Esophagus mucosa (tissue), 1 donor: ENCODE measurements at regions not wholly inside any gene's neighbourhood (a gene's known extent, or its start where the extent isn't known, plus 50 kb on each side); places are given as distances from the start of the nearest gene placed in this dataset.

ENCODE experiments used
- ATAC-seq: fragments of 200-7000 bp; cut with Tn5 transposase; one replicate; pipeline ENCODE4 v1.9.1; 2020
- donor health status: DM: yes; HTN: yes; CAD: no.

- ATAC-seq, result no peak
Observed at GRCh38 chr13:32914686-32915085, 101.5 kb upstream of the KL start.

DNA sequence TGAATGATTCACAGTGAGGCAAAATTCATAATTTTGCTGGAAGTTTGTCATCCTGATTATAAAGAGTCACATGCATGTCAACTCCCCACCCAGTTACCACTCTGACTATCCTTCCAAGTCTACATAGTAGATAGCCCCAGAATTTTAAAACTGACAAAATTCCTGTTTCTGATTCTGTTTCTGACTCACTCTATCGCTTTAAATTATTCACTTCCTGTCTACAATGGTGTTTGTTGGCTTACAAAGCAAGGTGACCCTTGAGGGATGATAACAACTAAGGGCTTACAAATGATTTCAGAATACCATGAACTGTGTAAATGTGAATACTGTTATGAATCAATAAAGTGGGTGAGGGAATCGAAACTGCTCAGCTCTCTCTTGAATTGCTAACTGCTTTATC is 98.7 kb upstream of the KL start:
- no peak for ATAC-seq

GRCh38 chr13:32923725-32924124 is 92.5 kb upstream of the KL start:
- ATAC-seq, result no peak

GRCh38 chr13:32924886-32925285 is 91.3 kb upstream of the KL start:
- ATAC-seq, result no peak

DNA sequence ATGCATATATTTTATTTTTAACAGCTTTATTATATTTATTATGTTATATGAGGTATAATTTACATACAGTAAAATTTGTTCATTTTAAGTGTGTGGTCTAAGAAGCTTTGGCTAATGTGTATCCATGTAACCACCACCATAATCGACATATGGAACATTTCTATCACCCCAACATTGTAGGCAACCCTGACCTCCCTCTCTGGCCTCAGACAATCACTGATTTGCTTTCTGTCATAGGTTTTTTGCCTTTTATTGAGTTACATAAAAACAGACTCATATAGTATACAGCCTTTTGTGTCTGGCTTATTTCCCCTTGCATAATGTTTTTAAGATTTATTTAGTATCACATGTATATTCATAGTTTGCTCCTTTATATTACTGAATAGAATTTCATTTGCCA is 90.7 kb upstream of the KL start:
- ATAC-seq, result no peak

GRCh38 chr13:32932376-32932775 is 83.8 kb upstream of the KL start:
- ATAC-seq, result no peak

DNA sequence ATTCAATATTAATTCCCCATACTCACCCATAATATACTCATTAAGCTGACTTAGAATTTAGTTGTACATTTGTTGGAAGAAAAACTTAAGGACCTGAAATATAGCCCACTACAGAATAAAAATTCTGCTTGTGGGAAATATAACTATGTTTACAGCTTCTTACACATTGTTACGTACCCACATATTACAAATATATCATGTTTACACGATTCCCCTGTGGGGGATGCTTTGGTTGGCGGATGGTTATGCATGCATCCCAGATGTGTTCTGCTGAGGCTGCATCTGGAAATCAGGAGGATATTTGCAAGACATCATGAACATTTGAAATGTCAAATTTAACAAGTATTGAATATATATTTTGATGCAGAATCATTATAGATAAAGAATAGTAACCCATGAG is 79.5 kb upstream of the KL start:
- ATAC-seq, result no peak

- no peak for ATAC-seq
Observed at GRCh38 chr13:32938314-32938713, 77.9 kb upstream of the KL start.

GRCh38 chr13:32938907-32939306 is 77.3 kb upstream of the KL start:
- ATAC-seq, result no peak

- ATAC-seq, result no peak
Observed at GRCh38 chr13:32940601-32941000, 75.6 kb upstream of the KL start.

DNA sequence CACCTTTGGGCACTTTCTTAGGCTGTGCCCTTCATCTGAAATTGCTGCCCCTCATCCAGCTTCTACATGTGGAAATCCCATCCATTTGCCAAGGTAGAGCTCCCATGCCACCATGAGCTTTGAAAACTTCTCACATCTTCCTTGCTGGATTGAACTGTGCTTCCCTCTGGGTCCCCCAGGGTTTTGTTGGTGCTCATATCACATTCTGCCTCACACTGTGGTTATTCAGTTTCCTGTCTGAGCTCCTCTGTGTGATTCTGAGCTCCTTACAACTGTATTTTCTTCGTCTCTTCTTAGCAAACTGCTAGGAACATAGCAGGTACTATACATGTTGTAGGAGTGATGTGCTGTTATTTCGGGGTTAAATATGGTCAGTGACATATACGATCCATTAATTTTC is 74.9 kb upstream of the KL start:
- no peak for ATAC-seq

DNA sequence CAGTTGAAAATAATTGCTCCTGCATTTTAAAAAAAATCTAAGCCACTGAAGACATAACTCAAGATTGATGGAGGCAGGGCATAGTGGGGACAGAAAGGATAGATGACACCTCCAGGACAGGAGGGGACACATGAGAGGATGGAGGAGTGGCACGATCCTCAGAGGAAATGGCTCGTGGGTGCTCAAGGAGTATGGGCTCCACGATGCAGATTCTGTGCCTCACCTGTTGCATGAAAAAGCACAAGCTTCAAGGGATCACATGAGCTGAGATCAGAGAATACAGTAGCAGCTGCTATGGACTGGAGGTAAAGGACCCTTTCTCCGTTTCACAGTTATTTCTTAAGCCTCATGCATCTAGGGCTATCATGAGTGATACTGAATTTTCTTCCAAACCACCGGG is 69.7 kb upstream of the KL start:
- no peak for ATAC-seq

- ATAC-seq, result no peak
Observed at GRCh38 chr13:32947411-32948276, 68.6 kb upstream of the KL start.

DNA sequence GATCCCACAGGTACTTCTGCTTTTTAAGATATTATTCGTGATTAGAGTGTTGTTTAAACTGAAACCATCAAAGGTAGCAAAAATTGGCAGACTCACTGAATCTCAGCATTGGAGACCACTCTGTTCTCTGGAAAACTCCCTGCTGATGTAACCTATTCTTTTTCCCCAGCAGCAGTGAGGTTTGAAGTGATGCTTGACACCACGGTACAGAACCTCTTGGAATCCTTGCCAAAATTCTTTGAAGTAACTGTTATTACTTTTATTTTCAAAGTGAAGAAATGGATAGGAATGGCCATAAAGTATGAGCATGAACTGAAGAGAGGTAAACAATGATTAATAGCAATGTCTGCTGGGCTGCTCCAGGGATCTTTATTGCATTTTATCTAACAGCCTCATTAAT is 66.4 kb upstream of the KL start:
- no peak for ATAC-seq

DNA sequence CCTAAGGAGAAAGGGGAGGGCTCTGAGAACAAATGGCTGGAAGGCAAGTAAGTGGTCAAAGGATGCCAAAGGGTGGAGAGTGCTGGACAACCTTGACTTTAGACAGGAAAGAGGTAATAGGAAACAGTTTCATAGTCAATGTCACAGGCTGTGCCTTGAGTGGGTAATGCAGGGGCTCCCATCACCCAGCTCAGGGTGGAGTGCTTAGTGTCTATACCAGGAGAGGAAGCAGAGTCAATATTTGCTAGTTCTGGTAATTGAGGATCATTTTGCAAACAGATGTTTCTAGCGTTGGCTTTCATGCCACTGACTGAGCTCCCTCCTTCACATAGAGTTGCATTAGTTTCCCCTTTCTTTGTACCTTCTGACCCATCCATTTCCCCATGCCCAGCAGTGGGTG is 64.6 kb upstream of the KL start:
- no peak for ATAC-seq

GRCh38 chr13:32955881-32956594 is 60.2 kb upstream of the KL start:
- ATAC-seq, result no peak

DNA sequence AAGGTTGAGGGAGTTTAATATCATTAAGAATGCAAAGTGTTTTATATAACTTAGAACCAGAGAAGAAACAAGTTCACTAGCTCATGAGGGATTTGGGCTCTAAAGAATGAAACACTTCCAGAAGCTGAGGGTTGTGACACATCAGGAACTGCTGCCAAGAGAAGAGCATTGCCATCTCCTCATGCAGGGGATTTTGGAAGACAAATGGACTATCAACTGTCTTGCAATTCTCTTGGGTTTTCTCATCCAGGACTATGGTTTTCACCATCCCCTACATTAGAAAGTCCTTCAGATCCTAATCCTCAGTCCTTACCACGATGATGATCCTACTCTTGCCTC is 59.7 kb upstream of the KL start:
- ATAC-seq, result no peak

DNA sequence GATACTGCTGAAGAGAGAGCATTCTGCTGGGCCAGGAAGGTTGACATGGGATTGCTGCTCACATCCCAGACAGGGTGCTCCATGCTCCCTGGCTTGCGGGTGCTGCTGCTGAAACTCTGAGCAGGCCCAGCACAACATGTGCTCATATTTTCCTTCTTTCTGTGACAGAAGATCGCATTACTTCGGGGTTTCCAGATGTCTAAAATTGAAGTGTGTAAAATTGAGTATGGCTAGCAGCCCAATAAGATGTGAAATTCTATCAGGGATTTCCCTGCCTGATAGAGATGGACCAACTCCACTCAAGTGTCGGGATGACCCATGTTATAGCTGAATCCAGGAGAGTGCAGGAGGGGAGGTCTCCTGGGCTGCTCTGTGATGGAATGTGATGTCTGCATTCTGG is 55.6 kb upstream of the KL start:
- ATAC-seq, result no peak

DNA sequence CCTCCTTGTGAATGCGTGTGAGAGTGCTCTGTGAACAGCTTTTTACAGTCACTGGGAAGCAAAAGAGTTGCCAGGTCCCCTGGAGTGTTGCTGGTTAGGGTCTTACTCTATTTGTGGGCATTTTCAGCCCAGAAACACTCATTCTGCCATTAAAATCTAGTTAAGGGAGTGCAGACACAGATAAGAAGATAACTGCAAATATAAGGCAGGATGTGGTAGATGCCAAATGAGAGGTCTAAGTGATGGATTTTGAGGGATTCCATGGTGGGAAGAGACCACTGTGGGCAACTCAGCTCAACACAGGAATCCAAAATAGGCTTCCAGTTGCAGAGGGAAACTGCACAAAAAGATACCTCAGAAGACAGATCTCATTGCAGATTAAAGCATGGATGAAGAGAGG is 54.5 kb upstream of the KL start:
- no peak for ATAC-seq

- no peak for ATAC-seq
Observed at GRCh38 chr13:32962342-32962741, 53.9 kb upstream of the KL start.

DNA sequence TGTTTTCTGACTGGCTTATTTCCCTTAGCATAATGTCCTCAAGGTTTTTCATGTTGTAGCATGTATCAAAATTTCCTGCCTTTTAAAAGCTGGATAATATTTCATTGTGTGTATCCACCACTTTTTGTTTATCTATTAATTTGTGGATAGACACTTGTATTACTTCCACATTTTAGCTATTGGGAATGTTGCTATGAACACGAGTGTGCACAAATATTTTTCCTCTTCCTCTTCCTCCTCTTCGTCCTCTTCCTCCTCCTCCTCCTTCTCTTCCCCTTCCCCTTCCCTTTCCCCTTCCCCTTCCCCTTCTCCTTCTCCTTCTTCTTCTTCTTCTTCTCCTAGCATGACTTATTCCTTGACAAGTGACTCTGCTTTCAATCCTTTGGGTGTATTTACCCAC is 51.2 kb upstream of the KL start:
- ATAC-seq, result no peak
